Erythroblast (primary cell): ENCODE measurements at regions not wholly inside any gene's neighbourhood (a gene's known extent, or its start where the extent isn't known, plus 50 kb on each side); places are given as distances from the start of the nearest gene placed in this dataset.

ENCODE experiments used
- GATA1 ChIP-seq: IDR thresholded peaks from 2 replicates; pipeline ENCODE4 v1.6.1; 2011; ENCODE audit warnings: low read depth, mild to moderate bottlenecking, control low read depth, low read length, moderate library complexity
- POLR2A ChIP-seq: IDR thresholded peaks from 2 replicates; pipeline ENCODE4 v1.6.1; 2011; ENCODE audit warnings: mild to moderate bottlenecking, low read length

DNA sequence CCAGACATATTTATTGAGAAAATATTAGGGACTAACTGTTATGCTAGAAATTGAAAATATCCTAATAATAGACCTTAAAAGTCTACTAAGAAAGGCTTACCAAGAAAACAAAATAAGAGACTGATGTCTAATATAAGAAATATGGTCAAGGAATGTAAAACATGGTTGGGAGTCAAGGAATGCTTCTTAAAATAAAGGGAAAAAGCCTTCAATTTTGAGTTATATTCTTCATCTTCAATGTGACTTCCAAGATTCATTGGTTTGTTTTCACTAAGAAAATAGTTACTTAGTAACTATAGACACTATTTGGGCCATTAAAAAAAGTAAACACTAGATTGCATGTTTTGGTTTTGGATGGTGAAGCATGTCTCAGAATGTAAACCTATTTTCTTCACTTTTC lies 88.1 kb upstream of the ETV6 start:
- TF ChIP-seq POLR2A (no peak), GATA1 (no peak)
